MCF 10A (cell line): ENCODE measurements at regions not wholly inside any gene's neighbourhood (a gene's known extent, or its start where the extent isn't known, plus 50 kb on each side); places are given as distances from the start of the nearest gene placed in this dataset.

Source experiments
- BruUV-seq: library from RNA; stranded (reverse); fragments of 400-500 nt; replicated peaks from 2 replicates; lab custom pipeline; 2021; lab: Mats Ljungman, UMichigan
- CTCF ChIA-PET: fragments of 300-600 bp; sonication (Branson Sonifier 250); formaldehyde crosslinking; extraction: SDS; loops from one replicate; lab custom pipeline; 2021; ENCODE audit warnings: antibody characterized with exemption, inconsistent platforms; lab: Yijun Ruan, JAX
- POLR2A ChIA-PET: fragments of 300-600, 350-650 bp; sonication (Branson Sonifier 250); formaldehyde crosslinking; extraction: SDS; loops from one replicate; lab custom pipeline; 2020; ENCODE audit warnings: antibody characterized with exemption, inconsistent platforms; lab: Yijun Ruan, JAX
- DNase-seq: peaks from one replicate; pipeline ENCODE4 v3.0.0-alpha.2; 2018; ENCODE audit not compliant: unreplicated experiment
- H3K27ac Mint-ChIP-seq: one replicate; pipeline ENCODE4 v1.8.0; 2022; ENCODE audit warnings: mild to moderate bottlenecking, low read depth, mixed read lengths; ENCODE audit not compliant: unreplicated experiment
- H3K27me3 Mint-ChIP-seq: one replicate; pipeline ENCODE4 v1.8.0; 2022; ENCODE audit warnings: mixed read lengths; ENCODE audit not compliant: insufficient read depth, unreplicated experiment
- H3K36me3 Mint-ChIP-seq: one replicate; pipeline ENCODE4 v1.8.0; 2022; ENCODE audit warnings: mild to moderate bottlenecking, moderate library complexity, mixed read lengths; ENCODE audit not compliant: insufficient read depth, unreplicated experiment
- H3K4me1 Mint-ChIP-seq: one replicate; pipeline ENCODE4 v1.8.0; 2022; ENCODE audit warnings: mixed read lengths; ENCODE audit not compliant: insufficient read depth, unreplicated experiment
- H3K4me3 Mint-ChIP-seq: one replicate; pipeline ENCODE4 v1.8.0; 2022; ENCODE audit warnings: mild to moderate bottlenecking, moderate library complexity, mixed read lengths; ENCODE audit not compliant: unreplicated experiment
- H3K9me3 Mint-ChIP-seq: one replicate; pipeline ENCODE4 v1.8.0; 2022; ENCODE audit warnings: mixed read lengths; ENCODE audit not compliant: unreplicated experiment
- intact Hi-C: fragments of 100-400 bp; cut with micrococcal nuclease; formaldehyde crosslinking; loops from 2 replicates; pipeline ENCODE4 v1.14.1; 2022
- TF ChIP-seq, protein P1 (sequence below): fragments of 200-600 bp; IDR thresholded peaks from one replicate; pipeline ENCODE4 v1.8.0; 2022; ENCODE audit warnings: antibody characterized with exemption, mild to moderate bottlenecking; ENCODE audit not compliant: unreplicated experiment

GRCh38 chr5:74540622-74541021 lies 99.9 kb downstream of the ENC1 start:
- BruUV-seq: no TSS peak
- Mint-ChIP-seq H3K27me3 (no peaks in the 10 kb centered on the region), H3K4me1 (peaks cover 21% of the 10 kb centered on the region), H3K36me3 (no peaks in the 10 kb centered on the region), H3K27ac (no peak overlapping the region), H3K4me3 (no peak overlapping the region), H3K9me3 (no peaks in the 10 kb centered on the region)
- intact Hi-C loops: no loop called here
- POLR2A ChIA-PET: interaction anchor here (0.6 to 0.8 kb wide), 3 partner anchors 9 to 334 kb away, joined by 3 to 5 read pairs (median 4); no protein-coding TSS in a partner anchor
- CTCF ChIA-PET: interaction anchor here (0.6 kb wide), 2 partner anchors 22 to 936 kb away, joined by 3 to 5 read pairs; no protein-coding TSS in a partner anchor
- TF ChIP-seq, protein P1, sequence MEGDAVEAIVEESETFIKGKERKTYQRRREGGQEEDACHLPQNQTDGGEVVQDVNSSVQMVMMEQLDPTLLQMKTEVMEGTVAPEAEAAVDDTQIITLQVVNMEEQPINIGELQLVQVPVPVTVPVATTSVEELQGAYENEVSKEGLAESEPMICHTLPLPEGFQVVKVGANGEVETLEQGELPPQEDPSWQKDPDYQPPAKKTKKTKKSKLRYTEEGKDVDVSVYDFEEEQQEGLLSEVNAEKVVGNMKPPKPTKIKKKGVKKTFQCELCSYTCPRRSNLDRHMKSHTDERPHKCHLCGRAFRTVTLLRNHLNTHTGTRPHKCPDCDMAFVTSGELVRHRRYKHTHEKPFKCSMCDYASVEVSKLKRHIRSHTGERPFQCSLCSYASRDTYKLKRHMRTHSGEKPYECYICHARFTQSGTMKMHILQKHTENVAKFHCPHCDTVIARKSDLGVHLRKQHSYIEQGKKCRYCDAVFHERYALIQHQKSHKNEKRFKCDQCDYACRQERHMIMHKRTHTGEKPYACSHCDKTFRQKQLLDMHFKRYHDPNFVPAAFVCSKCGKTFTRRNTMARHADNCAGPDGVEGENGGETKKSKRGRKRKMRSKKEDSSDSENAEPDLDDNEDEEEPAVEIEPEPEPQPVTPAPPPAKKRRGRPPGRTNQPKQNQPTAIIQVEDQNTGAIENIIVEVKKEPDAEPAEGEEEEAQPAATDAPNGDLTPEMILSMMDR: no peak
- no peak for DNase-seq

GRCh38 chr5:74539986-74540385 lies 100.5 kb downstream of the ENC1 start:
- no peaks in the 10 kb centered on the region for H3K9me3 Mint-ChIP-seq
- no TSS peak for BruUV-seq
- POLR2A ChIA-PET: interaction anchor here (0.6 kb wide), 1 partner anchor 13 kb away, joined by 3 read pairs; no protein-coding TSS in a partner anchor
- no peaks in the 10 kb centered on the region for H3K36me3 Mint-ChIP-seq
- TF ChIP-seq, protein P1: no peak
- CTCF ChIA-PET: interaction anchor here (0.6 to 0.8 kb wide), 2 partner anchors 21 to 30 kb away, joined by 5 read pairs; no protein-coding TSS in a partner anchor
- H3K27me3 Mint-ChIP-seq: no peaks in the 10 kb centered on the region
- no peak overlapping the region for H3K4me3 Mint-ChIP-seq
- intact Hi-C loops: no loop called here
- no peak for DNase-seq
- no peak overlapping the region for H3K27ac Mint-ChIP-seq
- H3K4me1 Mint-ChIP-seq: peaks cover 21% of the 10 kb centered on the region

GRCh38 chr5:74538206-74538661 lies 102.3 kb downstream of the ENC1 start:
- TF ChIP-seq, protein P1: no peak
- H3K4me3 Mint-ChIP-seq: no peak overlapping the region
- ChIA-PET POLR2A (interaction anchor here (1.3 kb wide), 1 partner anchor 636 kb away, joined by 3 read pairs; no protein-coding TSS in a partner anchor), CTCF (no interaction called here)
- BruUV-seq: no TSS peak
- H3K4me1 Mint-ChIP-seq: peaks cover 10% of the 10 kb centered on the region
- intact Hi-C loops: no loop called here
- H3K27me3 Mint-ChIP-seq: no peaks in the 10 kb centered on the region
- H3K36me3 Mint-ChIP-seq: no peaks in the 10 kb centered on the region
- peaks cover 12% of the 10 kb centered on the region for H3K9me3 Mint-ChIP-seq
- no peak overlapping the region for H3K27ac Mint-ChIP-seq
- DNase-seq: peak; percentile 80

DNA sequence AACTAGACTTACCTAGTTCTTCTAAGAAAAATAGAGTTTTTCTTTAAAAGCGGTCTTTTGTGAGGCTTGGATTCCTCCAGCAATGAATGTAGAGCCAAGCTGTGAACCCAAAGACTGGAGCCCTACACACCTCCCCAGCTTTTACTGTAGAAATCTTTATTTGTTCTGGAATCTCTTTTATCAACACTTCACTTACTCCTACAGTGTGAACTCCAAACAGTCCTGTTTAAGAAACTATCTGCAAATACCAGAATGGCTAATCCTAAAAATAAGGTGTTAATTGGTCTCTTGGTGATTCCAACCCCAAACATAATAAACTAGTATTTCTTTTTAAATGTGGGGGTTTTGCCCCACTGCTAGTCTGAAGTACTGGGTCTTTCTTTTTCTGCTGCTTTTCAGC lies 103.9 kb downstream of the ENC1 start:
- Mint-ChIP-seq H3K27me3 (no peaks in the 10 kb centered on the region), H3K4me3 (no peak overlapping the region), H3K36me3 (no peaks in the 10 kb centered on the region), H3K27ac (no peak overlapping the region), H3K9me3 (peaks cover 24% of the 10 kb centered on the region), H3K4me1 (peaks cover 5% of the 10 kb centered on the region)
- TF ChIP-seq, protein P1: no peak
- POLR2A ChIA-PET: no interaction called here
- no TSS peak for BruUV-seq
- intact Hi-C loops: no loop called here
- no peak for DNase-seq
- CTCF ChIA-PET: no interaction called here
